GM12873 (cell line): ENCODE measurements at regions not wholly inside any gene's neighbourhood (a gene's known extent, or its start where the extent isn't known, plus 50 kb on each side); places are given as distances from the start of the nearest gene placed in this dataset.

ENCODE experiments used
- CTCF ChIP-seq: IDR thresholded peaks from 2 replicates; pipeline ENCODE4 v1.5.1; 2012; ENCODE audit warnings: low read depth, mild to moderate bottlenecking, moderate library complexity, low read length, control low read depth; ENCODE audit not compliant: insufficient read depth; ENCODE audit errors: missing control alignments

- TF ChIP-seq CTCF, result no peak
These were observed 813.6 kb upstream of the ALCAM start for GRCh38 chr3:104553121-104553520.

GRCh38 chr3:104554425-104554824, 812.3 kb upstream of the ALCAM start:
- no peak for TF ChIP-seq CTCF

- TF ChIP-seq CTCF, result no peak
These were observed 811.0 kb upstream of the ALCAM start for GRCh38 chr3:104555728-104556127.

GRCh38 chr3:104556372-104557078, 810.2 kb upstream of the ALCAM start:
- TF ChIP-seq CTCF, result no peak

GRCh38 chr3:104561324-104561723, 805.4 kb upstream of the ALCAM start:
- TF ChIP-seq CTCF, result no peak

- peak; percentile 59 for TF ChIP-seq CTCF
These were observed 802.6 kb upstream of the ALCAM start for GRCh38 chr3:104564045-104564643.

GRCh38 chr3:104566054-104566453, 800.7 kb upstream of the ALCAM start:
- TF ChIP-seq CTCF, result no peak
